Keratinocyte (primary cell): ENCODE measurements at regions not wholly inside any gene's neighbourhood (a gene's known extent, or its start where the extent isn't known, plus 50 kb on each side); places are given as distances from the start of the nearest gene placed in this dataset.
"Not testable (repeated sequence)": the region's sequence is repeated elsewhere in the genome, so short reads cannot be mapped to it uniquely, and the experiment has no call there.

Experiments used
- DNase-seq: peaks from one replicate; pipeline ENCODE4 v3.0.0-alpha.2; 2011; ENCODE audit warnings: low read depth, missing footprints, low spot score
- FAIRE-seq: peaks from 2 replicates; lab custom pipeline; 2011; peaks lifted over from hg19 to GRCh38; lab: Jason Lieb, UNC
- H2AFZ ChIP-seq: 2 replicates; pipeline ENCODE4 v1.6.0; 2012; ENCODE audit warnings: low read length, control low read depth, inconsistent platforms; ENCODE audit not compliant: control insufficient read depth
- H3K27ac ChIP-seq: 2 replicates; pipeline ENCODE4 v1.5.1; 2011; ENCODE audit warnings: low read length; ENCODE audit not compliant: control insufficient read depth, insufficient read depth
- H3K27me3 ChIP-seq: 3 replicates; pipeline ENCODE4 v1.6.0; 2011; ENCODE audit warnings: low read length; ENCODE audit not compliant: control insufficient read depth, insufficient read depth; ENCODE audit errors: extremely low read depth
- H3K36me3 ChIP-seq, 2 experiments: 2 replicates in 1 of 2; 3 replicates in 1 of 2; pipeline ENCODE4 v1.5.1; 2011; ENCODE audit warnings: low read length in 2 of 2, mild to moderate bottlenecking in 1 of 2; ENCODE audit not compliant: control insufficient read depth in 2 of 2, insufficient read depth in 2 of 2; ENCODE audit errors: extremely low read depth in 1 of 2
- H3K4me1 ChIP-seq: 3 replicates; pipeline ENCODE4 v1.5.1; 2011; ENCODE audit warnings: low read length; ENCODE audit not compliant: control insufficient read depth, insufficient read depth; ENCODE audit errors: extremely low read depth
- H3K4me2 ChIP-seq: 3 replicates; pipeline ENCODE4 v1.6.0; 2011; ENCODE audit warnings: low read depth, low read length; ENCODE audit not compliant: control insufficient read depth, insufficient read depth; ENCODE audit errors: extremely low read depth
- H3K4me3 ChIP-seq, 3 experiments: fragments of 200-600 bp in 1 of 3; sonication (generic) in 1 of 3; 2 replicates in 2 of 3; 3 replicates in 1 of 3; pipeline ENCODE4 v1.5.1; 2011 to 2016; ENCODE audit warnings: low read length in 3 of 3, mild to moderate bottlenecking in 3 of 3, control low read depth in 2 of 3, inconsistent platforms in 1 of 3, low read depth in 1 of 3, mixed read lengths in 1 of 3, mixed run types in 1 of 3, moderate library complexity in 1 of 3; ENCODE audit not compliant: control insufficient read depth in 2 of 3, insufficient read depth in 2 of 3; ENCODE audit errors: extremely low read depth in 1 of 3
- H3K79me2 ChIP-seq: 2 replicates; pipeline ENCODE4 v1.6.0; 2012; ENCODE audit warnings: low read length; ENCODE audit not compliant: control insufficient read depth, insufficient read depth
- H3K9ac ChIP-seq: 3 replicates; pipeline ENCODE4 v1.6.0; 2011; ENCODE audit warnings: low read length; ENCODE audit not compliant: control insufficient read depth, insufficient read depth; ENCODE audit errors: extremely low read depth
- H3K9me1 ChIP-seq: 3 replicates; pipeline ENCODE4 v1.6.0; 2011; ENCODE audit warnings: low read length; ENCODE audit not compliant: control insufficient read depth, insufficient read depth; ENCODE audit errors: extremely low read depth
- H3K9me3 ChIP-seq: 2 replicates; pipeline ENCODE4 v1.5.1; 2012; ENCODE audit warnings: low read depth, low read length; ENCODE audit not compliant: control insufficient read depth
- H4K20me1 ChIP-seq: 3 replicates; pipeline ENCODE4 v1.6.0; 2011; ENCODE audit warnings: low read length; ENCODE audit not compliant: control insufficient read depth, insufficient read depth; ENCODE audit errors: extremely low read depth
- CTCF ChIP-seq, 3 experiments: IDR thresholded peaks in 1 of 3; conservative IDR thresholded peaks in 1 of 3; optimal IDR thresholded peaks in 1 of 3; 2 replicates in 2 of 3; 3 replicates in 1 of 3; pipeline versions ENCODE3 to v1.5.1; 2011; ENCODE audit warnings: low read length in 3 of 3, mild to moderate bottlenecking in 3 of 3, moderate library complexity in 2 of 3, control low read depth in 1 of 3, inconsistent platforms in 1 of 3; ENCODE audit not compliant: insufficient read depth in 2 of 3; ENCODE audit errors: extremely low read depth in 1 of 3
- EZH2 ChIP-seq: IDR thresholded peaks from one replicate; pipeline ENCODE4 v1.6.1; 2012; ENCODE audit warnings: inconsistent platforms, mild to moderate bottlenecking, low read length, moderate library complexity
- dilution Hi-C: fragments of 300-500 bp; cut with MboI; formaldehyde crosslinking; loops from one replicate; pipeline ENCODE4 v1.7.0; 2020; ENCODE audit warnings: low sequenced_read_pairs; ENCODE audit not compliant: extremely low pct_ligation_motif_present

GRCh38 chr6:99145738-99146137 is 198.0 kb upstream of the FBXL4 start:
- no peaks in the 10 kb centered on the region for H3K36me3 ChIP-seq
- no peak overlapping the region for H3K4me3 ChIP-seq
- H4K20me1 ChIP-seq: no peaks in the 10 kb centered on the region
- H3K27me3 ChIP-seq: no peaks in the 10 kb centered on the region
- FAIRE-seq (no peak), DNase-seq (no peak)
- H3K27ac ChIP-seq: no peak overlapping the region
- H3K9me1 ChIP-seq: no peaks in the 10 kb centered on the region
- no peaks in the 10 kb centered on the region for H3K9me3 ChIP-seq
- no peaks in the 10 kb centered on the region for H3K79me2 ChIP-seq
- no peak for TF ChIP-seq EZH2
- no peak for TF ChIP-seq CTCF (optimal IDR thresholded peaks at IDR 0.05 in 1 of 3, IDR thresholded peaks at IDR 0.05 in 1 of 3, conservative IDR thresholded peaks at IDR 0.05 in 1 of 3; ENCODE audit: extremely low read depth in 1 of 3, insufficient read depth in 2 of 3, low read length in 3 of 3)
- H2AFZ ChIP-seq: no peak overlapping the region
- H3K4me1 ChIP-seq: no peaks in the 10 kb centered on the region
- dilution Hi-C loops: no loop called here
- H3K9ac ChIP-seq: no peak overlapping the region
- no peak overlapping the region for H3K4me2 ChIP-seq

GRCh38 chr6:99143108-99143861 is 195.5 kb upstream of the FBXL4 start:
- Histone ChIP-seq H2AFZ (no peak overlapping the region), H3K4me1 (no peaks in the 10 kb centered on the region), H3K4me3 (no peak overlapping the region), H3K36me3 (no peaks in the 10 kb centered on the region), H3K9me3 (no peaks in the 10 kb centered on the region), H3K9me1 (no peaks in the 10 kb centered on the region), H3K27ac (no peak overlapping the region), H3K79me2 (no peaks in the 10 kb centered on the region), H3K4me2 (no peak overlapping the region), H3K9ac (no peak overlapping the region), H3K27me3 (no peaks in the 10 kb centered on the region), H4K20me1 (no peaks in the 10 kb centered on the region)
- FAIRE-seq: no peak
- dilution Hi-C loops: no loop called here
- no peak for DNase-seq
- no peak for TF ChIP-seq CTCF (optimal IDR thresholded peaks at IDR 0.05 in 1 of 3, IDR thresholded peaks at IDR 0.05 in 1 of 3, conservative IDR thresholded peaks at IDR 0.05 in 1 of 3; ENCODE audit: extremely low read depth in 1 of 3, insufficient read depth in 2 of 3, low read length in 3 of 3)

GRCh38 chr6:99141906-99142305 is 194.2 kb upstream of the FBXL4 start:
- H3K9me1 ChIP-seq, H4K20me1 ChIP-seq, H3K4me2 ChIP-seq, H3K27me3 ChIP-seq, H2AFZ ChIP-seq, FAIRE-seq, H3K4me3 ChIP-seq, dilution Hi-C loops, H3K36me3 ChIP-seq, H3K4me1 ChIP-seq, H3K27ac ChIP-seq, H3K79me2 ChIP-seq, H3K9ac ChIP-seq, DNase-seq, H3K9me3 ChIP-seq: not testable (repeated sequence)
